ENCODE measurements at regions not wholly inside any gene's neighbourhood (a gene's known extent, or its start where the extent isn't known, plus 50 kb on each side); places are given as distances from the start of the nearest gene placed in this dataset.

DNA sequence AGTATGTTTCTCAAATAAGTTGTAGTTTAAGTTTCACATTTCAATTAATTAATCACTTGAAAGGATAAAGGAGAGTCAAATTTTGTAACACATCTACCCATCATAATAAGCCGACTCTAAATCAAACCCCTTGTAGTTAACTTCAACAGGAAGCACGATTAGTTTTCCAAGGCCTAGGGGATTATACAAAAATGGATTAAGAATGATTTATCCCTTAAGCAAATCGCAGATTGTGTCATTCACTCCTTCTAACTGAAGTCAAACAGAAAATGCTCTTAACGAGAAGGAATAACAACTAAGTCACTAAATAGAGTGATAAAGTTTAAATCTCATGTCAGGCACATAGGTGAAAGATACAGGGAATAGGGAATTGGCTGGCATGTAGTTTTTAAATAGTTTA is 792.8 kb downstream of the ZPLD1 start (continued):
- TF ChIP-seq CHD7 (IDR thresholded peaks at IDR 0.05; ENCODE audit: insufficient replicate concordance, low read length) (no peak), SIRT6 (IDR thresholded peaks at IDR 0.05; ENCODE audit: low read length) (no peak), SAP30 (IDR thresholded peaks at IDR 0.05; ENCODE audit: insufficient read depth, insufficient replicate concordance, low read length) (no peak), TAF7 (optimal IDR thresholded peaks at IDR 0.05; ENCODE audit: borderline replicate concordance, low read depth, low read length) (no peak), SIX5 (IDR thresholded peaks at IDR 0.05; ENCODE audit: low read depth, low read length) (no peak)
- TF ChIP-seq, protein P1, sequence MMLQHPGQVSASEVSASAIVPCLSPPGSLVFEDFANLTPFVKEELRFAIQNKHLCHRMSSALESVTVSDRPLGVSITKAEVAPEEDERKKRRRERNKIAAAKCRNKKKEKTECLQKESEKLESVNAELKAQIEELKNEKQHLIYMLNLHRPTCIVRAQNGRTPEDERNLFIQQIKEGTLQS (IDR thresholded peaks at IDR 0.05; ENCODE audit: insufficient read depth, low read depth, low read length): no peak
